Ovary (tissue), 7 donors: ENCODE measurements at regions not wholly inside any gene's neighbourhood (a gene's known extent, or its start where the extent isn't known, plus 50 kb on each side); places are given as distances from the start of the nearest gene placed in this dataset.

Source experiments
- DNase-seq, 5 donors: peaks; one replicate each; pipeline ENCODE4 v3.0.0-alpha.2; 2019 to 2020
- H3K27ac ChIP-seq, 2 donors: fragments of 200-600 bp; one replicate each; pipeline versions ENCODE4 v1.5.1 to v1.8.0; 2019 to 2022
- H3K27me3 ChIP-seq: fragments of 200-600 bp; one replicate; pipeline ENCODE4 v1.8.0; 2022
- H3K36me3 ChIP-seq: fragments of 200-600 bp; sonication (generic); one replicate; pipeline ENCODE4 v1.5.1; 2019
- H3K4me1 ChIP-seq: one replicate; pipeline ENCODE4 v1.8.1; 2013; ENCODE audit warnings: mild to moderate bottlenecking, moderate library complexity; ENCODE audit not compliant: insufficient read depth
- H3K4me3 ChIP-seq: fragments of 200-600 bp; sonication (generic); one replicate; pipeline ENCODE4 v1.5.1; 2017
- H3K9me3 ChIP-seq, 2 donors: fragments of 200-600 bp in 1 of 2; sonication (generic) in 1 of 2; one replicate each; pipeline versions ENCODE4 v1.5.1 to v1.8.1; 2013 to 2019; ENCODE audit warnings: mild to moderate bottlenecking in 1 of 2, moderate library complexity in 1 of 2
- EP300 ChIP-seq: sonication (generic); formaldehyde crosslinking; IDR thresholded peaks from one replicate; pipeline ENCODE4 v1.6.1; 2017; ENCODE audit warnings: antibody characterized with exemption
- POLR2A ChIP-seq: fragments of 450-650 bp; IDR thresholded peaks from one replicate; pipeline ENCODE4 v1.6.1; 2017; ENCODE audit warnings: antibody characterized with exemption, mild to moderate bottlenecking, moderate library complexity
- WGBS, 3 donors: extraction: QIAGEN DNeasy Blood & Tissue Kit in 1 of 3; methylation state at CpG; one replicate each; pipeline versions ENCODE4 v1.1.5 to v1.1.7; 2013 to 2017; 5-methylcytosine and 5-hydroxymethylcytosine counted together
- intact Hi-C, 4 donors: fragments of 100-400 bp; cut with DNase I; formaldehyde crosslinking; loops; one replicate each; pipeline versions ENCODE4 v1.11.0 to v1.15.1; 2022 to 2023
- TF ChIP-seq, protein P1 (sequence below), 3 donors: fragments of 450-650 bp in 2 of 3; fragments of 200-600 bp in 1 of 3; IDR thresholded peaks; one replicate each; pipeline versions ENCODE4 v1.5.1 to v1.8.0; 2016 to 2022; ENCODE audit warnings: antibody characterized with exemption in 3 of 3, mild to moderate bottlenecking in 1 of 3
- donor health status: DM: no; HTN: no; CAD: no; lungs with moderate emphysema.
- donor health status: DM: no; HTN: no; CAD: no.
- donor health status: Bipolar disorder and iron deficiency.
- donor health status: DM: no; HTN: no; CAD: no.
- donor health status: DM: yes; HTN: yes; CAD: no.

DNA sequence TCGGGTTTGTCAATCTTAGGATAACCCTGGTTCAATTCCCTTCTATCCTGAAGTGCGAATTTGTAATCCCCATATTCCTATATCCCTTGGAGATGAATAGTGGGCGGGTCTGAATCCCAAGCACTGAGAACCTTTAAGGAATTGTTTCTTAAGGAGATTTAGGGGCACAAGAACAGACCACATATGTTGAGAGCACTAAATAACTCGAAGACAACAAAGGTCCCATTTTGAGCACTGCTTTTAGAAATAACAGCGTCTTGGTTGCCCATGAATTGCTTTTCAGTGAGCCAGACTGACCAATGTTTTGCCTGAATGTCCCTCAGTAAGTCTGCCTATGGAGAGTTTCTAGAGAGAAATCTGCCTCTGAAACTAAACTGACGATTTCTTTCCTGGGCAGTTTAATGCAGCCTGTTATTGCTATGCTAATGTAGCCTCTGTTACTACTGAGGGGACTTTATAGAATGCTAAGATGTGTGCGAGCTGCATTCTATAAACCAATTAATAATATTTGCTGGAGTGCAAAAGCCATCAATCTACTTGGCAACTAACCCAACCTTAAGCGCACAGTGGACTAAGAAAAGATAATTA is 445.0 kb upstream of the DMAC1 start:
- no peaks in the 10 kb centered on the region for H3K27me3 ChIP-seq
- H3K36me3 ChIP-seq, result no peaks in the 10 kb centered on the region
- no peaks in the 10 kb centered on the region for H3K9me3 ChIP-seq
- H3K27ac ChIP-seq, result no peak overlapping the region
- TF ChIP-seq, protein P1, sequence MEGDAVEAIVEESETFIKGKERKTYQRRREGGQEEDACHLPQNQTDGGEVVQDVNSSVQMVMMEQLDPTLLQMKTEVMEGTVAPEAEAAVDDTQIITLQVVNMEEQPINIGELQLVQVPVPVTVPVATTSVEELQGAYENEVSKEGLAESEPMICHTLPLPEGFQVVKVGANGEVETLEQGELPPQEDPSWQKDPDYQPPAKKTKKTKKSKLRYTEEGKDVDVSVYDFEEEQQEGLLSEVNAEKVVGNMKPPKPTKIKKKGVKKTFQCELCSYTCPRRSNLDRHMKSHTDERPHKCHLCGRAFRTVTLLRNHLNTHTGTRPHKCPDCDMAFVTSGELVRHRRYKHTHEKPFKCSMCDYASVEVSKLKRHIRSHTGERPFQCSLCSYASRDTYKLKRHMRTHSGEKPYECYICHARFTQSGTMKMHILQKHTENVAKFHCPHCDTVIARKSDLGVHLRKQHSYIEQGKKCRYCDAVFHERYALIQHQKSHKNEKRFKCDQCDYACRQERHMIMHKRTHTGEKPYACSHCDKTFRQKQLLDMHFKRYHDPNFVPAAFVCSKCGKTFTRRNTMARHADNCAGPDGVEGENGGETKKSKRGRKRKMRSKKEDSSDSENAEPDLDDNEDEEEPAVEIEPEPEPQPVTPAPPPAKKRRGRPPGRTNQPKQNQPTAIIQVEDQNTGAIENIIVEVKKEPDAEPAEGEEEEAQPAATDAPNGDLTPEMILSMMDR (IDR thresholded peaks at IDR 0.05), result no peak
- TF ChIP-seq EP300, result no peak
- no peak for TF ChIP-seq POLR2A
- no peak overlapping the region for H3K4me3 ChIP-seq
- WGBS, 3 donors, result 81 to 86% (median 82%) methylated on average over 8 of the region's 8 CpGs
- no peaks in the 10 kb centered on the region for H3K4me1 ChIP-seq
- DNase-seq, result no peak
- intact Hi-C loops, result no loop called here

DNA sequence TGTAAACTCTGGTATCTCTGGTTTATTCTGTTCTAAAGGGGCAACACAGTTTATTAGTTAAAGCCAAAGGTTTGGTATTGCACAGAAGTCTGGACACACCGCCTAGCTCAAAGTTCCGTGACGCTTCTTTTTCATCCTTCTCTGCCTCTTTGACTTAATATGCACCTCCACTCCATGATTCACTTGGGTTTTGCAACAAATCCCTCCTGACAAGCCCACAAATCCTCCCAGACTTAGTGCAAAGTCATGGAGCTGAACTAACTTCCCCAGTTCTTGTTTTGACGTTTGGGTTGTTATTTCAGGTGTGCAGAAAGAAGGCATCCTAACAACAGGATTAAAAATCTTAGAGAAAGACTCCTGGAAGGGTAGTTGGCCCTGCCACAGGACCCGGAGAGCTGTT is 441.6 kb upstream of the DMAC1 start:
- Histone ChIP-seq H3K4me1 (no peaks in the 10 kb centered on the region), H3K27ac (no peak overlapping the region), H3K4me3 (no peak overlapping the region), H3K27me3 (no peaks in the 10 kb centered on the region), H3K36me3 (no peaks in the 10 kb centered on the region), H3K9me3 (no peaks in the 10 kb centered on the region)
- TF ChIP-seq EP300 (no peak), POLR2A (no peak)
- TF ChIP-seq, protein P1 (IDR thresholded peaks at IDR 0.05), result no peak
- no peak for DNase-seq
- 75 to 78% (median 77%) methylated on average over 5 of the region's 5 CpGs for WGBS, 3 donors
- intact Hi-C loops, result no loop called here

- Histone ChIP-seq H3K9me3 (no peaks in the 10 kb centered on the region), H3K4me1 (no peaks in the 10 kb centered on the region), H3K27me3 (no peaks in the 10 kb centered on the region), H3K27ac (no peak overlapping the region), H3K4me3 (no peak overlapping the region), H3K36me3 (no peaks in the 10 kb centered on the region)
- intact Hi-C loops, result no loop called here
- no peak for TF ChIP-seq POLR2A
- DNase-seq, result no peak
- WGBS, 3 donors, result 30 to 58% (median 39%) methylated on average over 2 of the region's 2 CpGs
Observed at GRCh38 chr9:8237096-8237495, 437.5 kb upstream of the DMAC1 start.

GRCh38 chr9:8235489-8235888 is 435.9 kb upstream of the DMAC1 start:
- TF ChIP-seq EP300 (no peak), POLR2A (no peak)
- TF ChIP-seq, protein P1 (IDR thresholded peaks at IDR 0.05), result no peak
- Histone ChIP-seq H3K9me3 (no peaks in the 10 kb centered on the region), H3K27me3 (no peaks in the 10 kb centered on the region), H3K36me3 (no peaks in the 10 kb centered on the region), H3K27ac (no peak overlapping the region), H3K4me3 (no peak overlapping the region), H3K4me1 (no peaks in the 10 kb centered on the region)
- intact Hi-C loops, result no loop called here
- DNase-seq, result no peak

DNA sequence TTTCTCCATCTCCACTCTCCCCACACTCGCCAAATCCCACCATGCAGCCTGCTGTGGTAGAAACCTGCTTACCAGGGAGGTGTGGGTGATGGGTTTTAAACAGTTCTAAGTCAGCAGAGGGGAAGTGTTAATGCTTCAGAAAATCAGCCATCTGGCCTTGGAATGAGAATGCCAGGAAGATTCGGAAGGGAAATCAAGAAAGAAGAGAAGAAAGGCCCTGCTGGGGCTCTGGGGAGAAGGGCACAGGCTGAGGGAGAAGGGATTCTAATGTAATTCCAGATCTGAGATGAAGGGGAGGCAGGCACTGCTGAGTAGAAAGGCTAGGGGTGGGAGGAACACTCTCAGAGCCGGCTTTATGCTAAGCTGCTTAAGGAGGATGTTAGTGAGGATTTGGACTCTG is 434.7 kb upstream of the DMAC1 start:
- no peak for DNase-seq
- intact Hi-C loops, result no loop called here
- Histone ChIP-seq H3K27me3 (no peaks in the 10 kb centered on the region), H3K4me3 (no peak overlapping the region), H3K27ac (no peak overlapping the region), H3K4me1 (no peaks in the 10 kb centered on the region), H3K36me3 (no peaks in the 10 kb centered on the region), H3K9me3 (no peaks in the 10 kb centered on the region)
- WGBS, 3 donors, result 68 to 74% (median 72%) methylated on average over 3 of the region's 3 CpGs
- TF ChIP-seq, protein P1 (IDR thresholded peaks at IDR 0.05), result no peak
- no peak for TF ChIP-seq POLR2A
- TF ChIP-seq EP300, result no peak
